H1 (cell line): ENCODE measurements at regions not wholly inside any gene's neighbourhood (a gene's known extent, or its start where the extent isn't known, plus 50 kb on each side); places are given as distances from the start of the nearest gene placed in this dataset.
"Not testable (repeated sequence)": the region's sequence is repeated elsewhere in the genome, so short reads cannot be mapped to it uniquely, and the experiment has no call there.

Experiments
- CTCF ChIA-PET: fragments of 300-600 bp; sonication (Branson Sonifier 250); formaldehyde crosslinking; loops from one replicate; lab custom pipeline; 2021; ENCODE audit not compliant: partially characterized antibody; lab: Charles Lee
- POLR2A ChIA-PET: fragments of 300-600 bp; sonication (Branson Sonifier 250); formaldehyde crosslinking; loops from one replicate; lab custom pipeline; 2021; ENCODE audit warnings: inconsistent platforms; ENCODE audit not compliant: partially characterized antibody; lab: Charles Lee
- DNase-seq, 2 experiments: peaks; one replicate each; pipeline versions ENCODE4 v3.0.0 to v3.0.0-alpha.2; 2010 to 2022; ENCODE audit warnings: low spot score in 2 of 2, low read depth in 1 of 2, mixed read lengths in 1 of 2
- FAIRE-seq: peaks from 2 replicates; lab custom pipeline; 2011; peaks lifted over from hg19 to GRCh38; lab: Jason Lieb, UNC
- H2AFZ ChIP-seq: 2 replicates; pipeline ENCODE4 v1.8.1; 2012; ENCODE audit warnings: low read length, inconsistent platforms
- H2AK5ac ChIP-seq: 2 replicates; pipeline ENCODE4 v1.6.1; 2013; ENCODE audit warnings: low read depth, low read length
- H2BK120ac ChIP-seq: replicated peaks from 2 replicates; pipeline ENCODE3; 2013; ENCODE audit warnings: low read depth, low read length, inconsistent platforms
- H2BK12ac ChIP-seq: 2 replicates; pipeline ENCODE4 v1.6.1; 2013; ENCODE audit warnings: low read depth, low read length
- H2BK15ac ChIP-seq: 2 replicates; pipeline ENCODE4 v1.6.1; 2013; ENCODE audit warnings: low read length
- H2BK20ac ChIP-seq: 2 replicates; pipeline ENCODE4 v1.6.1; 2013; ENCODE audit warnings: low read length
- H2BK5ac ChIP-seq: 2 replicates; pipeline ENCODE4 v1.6.1; 2013; ENCODE audit warnings: low read depth, low read length
- H3K14ac ChIP-seq: 2 replicates; pipeline ENCODE4 v1.6.1; 2013; ENCODE audit warnings: inconsistent platforms; ENCODE audit not compliant: insufficient read length
- H3K18ac ChIP-seq: 2 replicates; pipeline ENCODE4 v1.6.1; 2013; ENCODE audit warnings: low read length; ENCODE audit errors: extremely low read depth
- H3K23ac ChIP-seq: 2 replicates; pipeline ENCODE4 v1.6.1; 2013; ENCODE audit warnings: inconsistent platforms; ENCODE audit not compliant: insufficient read length
- H3K23me2 ChIP-seq: 2 replicates; pipeline ENCODE4 v1.6.1; 2013; ENCODE audit warnings: low read depth, low read length
- H3K27ac ChIP-seq: 2 replicates; pipeline ENCODE4 v1.6.1; 2011; ENCODE audit warnings: low read depth, low read length, inconsistent platforms
- H3K27me3 ChIP-seq, 4 experiments: replicated peaks in 1 of 4; 1 replicate in 1 of 4; 2 replicates in 3 of 4; pipeline versions ENCODE4 v1.6.1 to v1.8.1; 2011 to 2013; ENCODE audit warnings: low read length in 3 of 4, mild to moderate bottlenecking in 3 of 4, inconsistent platforms in 2 of 4, mixed read lengths in 2 of 4, moderate library complexity in 1 of 4; ENCODE audit not compliant: control insufficient read depth in 3 of 4, insufficient read depth in 3 of 4; ENCODE audit errors: extremely low read depth in 1 of 4
- H3K36me3 ChIP-seq, 4 experiments: 2 replicates each; pipeline versions ENCODE4 v1.6.1 to v1.8.1; 2011 to 2013; ENCODE audit warnings: mild to moderate bottlenecking in 4 of 4, low read length in 3 of 4, moderate library complexity in 2 of 4, control low read depth in 1 of 4, inconsistent platforms in 1 of 4; ENCODE audit not compliant: insufficient read depth in 4 of 4, control insufficient read depth in 2 of 4
- H3K4ac ChIP-seq: replicated peaks from 2 replicates; pipeline ENCODE3; 2013; ENCODE audit warnings: low read length, low read depth, mixed read lengths, inconsistent platforms; ENCODE audit not compliant: insufficient read length
- H3K4me1 ChIP-seq, 4 experiments: replicated peaks in 1 of 4; 1 replicate in 1 of 4; 2 replicates in 3 of 4; pipeline versions ENCODE4 v1.6.1 to v1.8.1; 2011 to 2013; ENCODE audit warnings: low read length in 3 of 4, inconsistent platforms in 2 of 4, mixed read lengths in 1 of 4; ENCODE audit not compliant: insufficient read depth in 4 of 4, control insufficient read depth in 3 of 4
- H3K4me2 ChIP-seq, 2 experiments: 2 replicates each; pipeline versions ENCODE4 v1.6.1 to v1.8.1; 2011 to 2013; ENCODE audit warnings: low read depth in 2 of 2, low read length in 2 of 2, control low read depth in 1 of 2, inconsistent platforms in 1 of 2, mild to moderate bottlenecking in 1 of 2; ENCODE audit not compliant: insufficient read depth in 1 of 2
- H3K4me3 ChIP-seq, 4 experiments: fragments of 200-600, 300-600 bp in 1 of 4; sonication (generic), shearing (Covaris generic), sonication (Bioruptor Twin) in 1 of 4; 2 replicates each; pipeline versions ENCODE4 v1.5.1 to v1.8.1; 2011 to 2016; ENCODE audit warnings: low read length in 4 of 4, low read depth in 3 of 4, control low read depth in 2 of 4, inconsistent platforms in 2 of 4, mild to moderate bottlenecking in 2 of 4, mixed read lengths in 1 of 4, moderate library complexity in 1 of 4; ENCODE audit not compliant: insufficient read depth in 2 of 4; ENCODE audit errors: extremely low read depth in 1 of 4
- H3K56ac ChIP-seq: replicated peaks from 2 replicates; pipeline ENCODE3; 2013; ENCODE audit warnings: low read depth, mild to moderate bottlenecking, mixed read lengths, low read length, inconsistent platforms; ENCODE audit not compliant: insufficient read length
- H3K79me1 ChIP-seq: 2 replicates; pipeline ENCODE4 v1.6.1; 2013; ENCODE audit warnings: low read depth, low read length, control low read depth
- H3K79me2 ChIP-seq, 2 experiments: 2 replicates each; pipeline versions ENCODE4 v1.6.1 to v1.8.1; 2012 to 2013; ENCODE audit warnings: low read length in 2 of 2, mild to moderate bottlenecking in 2 of 2, inconsistent platforms in 1 of 2; ENCODE audit not compliant: insufficient read depth in 2 of 2, control insufficient read depth in 1 of 2
- H3K9ac ChIP-seq, 4 experiments: replicated peaks in 1 of 4; 1 replicate in 1 of 4; 2 replicates in 3 of 4; pipeline versions ENCODE4 v1.6.1 to v1.8.1; 2011 to 2013; ENCODE audit warnings: low read depth in 3 of 4, low read length in 3 of 4, control low read depth in 2 of 4, mild to moderate bottlenecking in 2 of 4, moderate library complexity in 2 of 4, inconsistent platforms in 1 of 4; ENCODE audit errors: extremely low read depth in 1 of 4
- H3K9me3 ChIP-seq, 2 experiments: 2 replicates each; pipeline versions ENCODE4 v1.6.1 to v1.8.1; 2012 to 2013; ENCODE audit warnings: mild to moderate bottlenecking in 2 of 2, moderate library complexity in 2 of 2, control low read depth in 1 of 2, inconsistent platforms in 1 of 2, low read depth in 1 of 2, low read length in 1 of 2, mixed read lengths in 1 of 2; ENCODE audit not compliant: insufficient read depth in 2 of 2
- H4K20me1 ChIP-seq, 2 experiments: replicated peaks in 1 of 2; 2 replicates each; pipeline versions ENCODE3 to v1.8.1; 2011 to 2013; ENCODE audit warnings: inconsistent platforms in 2 of 2, low read length in 2 of 2, mild to moderate bottlenecking in 1 of 2; ENCODE audit not compliant: insufficient read depth in 2 of 2, control insufficient read depth in 1 of 2
- H4K5ac ChIP-seq: 2 replicates; pipeline ENCODE4 v1.6.1; 2013; ENCODE audit warnings: low read length, low read depth, mixed read lengths, inconsistent platforms; ENCODE audit not compliant: insufficient read length
- H4K8ac ChIP-seq: 2 replicates; pipeline ENCODE4 v1.8.0; 2013; ENCODE audit warnings: mild to moderate bottlenecking, moderate library complexity, low read length, inconsistent platforms; ENCODE audit not compliant: insufficient read depth; ENCODE audit errors: extremely low read depth
- H4K91ac ChIP-seq: replicated peaks from 2 replicates; pipeline ENCODE3; 2013; ENCODE audit warnings: low read length, mixed read lengths, inconsistent platforms; ENCODE audit not compliant: insufficient read length
- RAD21 ChIP-seq, 2 experiments: IDR thresholded peaks in 1 of 2; conservative IDR thresholded peaks in 1 of 2; 2 replicates each; pipeline ENCODE4 v1.6.1; 2011; ENCODE audit warnings: low read depth in 2 of 2, low read length in 2 of 2, improper control_type of control experiment in 1 of 2, inconsistent platforms in 1 of 2, mild to moderate bottlenecking in 1 of 2, moderate library complexity in 1 of 2
- WGBS, 2 experiments: shearing (Covaris generic) in 1 of 2; methylation state at CpG; one replicate each; pipeline versions ENCODE4 v1.1.6 to v1.1.7; 2013 to 2015; ENCODE audit warnings: low lambda C conversion rate in 2 of 2, mixed read lengths in 2 of 2, inconsistent platforms in 1 of 2, low coverage in 1 of 2, missing lambda C conversion rate in 1 of 2; ENCODE audit not compliant: insufficient replicate concordance in 2 of 2, insufficient coverage in 1 of 2, insufficient read length in 1 of 2; ENCODE audit errors: extremely low coverage in 1 of 2, missing lambda C conversion rate in 1 of 2; 5-methylcytosine and 5-hydroxymethylcytosine counted together

GRCh38 chr4:3984796-3985195 lies 218.6 kb downstream of the ADRA2C start:
- H3K36me3 ChIP-seq, H2BK120ac ChIP-seq, H2AFZ ChIP-seq, DNase-seq, H3K18ac ChIP-seq, H3K27me3 ChIP-seq, H3K4me3 ChIP-seq, H4K5ac ChIP-seq, H3K4me1 ChIP-seq, H3K23me2 ChIP-seq, H3K27ac ChIP-seq, H2BK20ac ChIP-seq, CTCF ChIA-PET, H2BK12ac ChIP-seq, FAIRE-seq, H2BK5ac ChIP-seq, H3K4me2 ChIP-seq, H2AK5ac ChIP-seq, H3K23ac ChIP-seq, H3K79me1 ChIP-seq, H3K56ac ChIP-seq, H3K9ac ChIP-seq, H3K14ac ChIP-seq, H4K91ac ChIP-seq, H3K79me2 ChIP-seq, POLR2A ChIA-PET, H4K20me1 ChIP-seq, H3K4ac ChIP-seq, H3K9me3 ChIP-seq, H4K8ac ChIP-seq, H2BK15ac ChIP-seq: not testable (repeated sequence)
- TF ChIP-seq RAD21 (IDR thresholded peaks at IDR 0.05 in 1 of 2, conservative IDR thresholded peaks at IDR 0.05 in 1 of 2; ENCODE audit: low read depth in 2 of 2, low read length in 2 of 2) = peak in 1 of 2 experiments; percentile 21; a peak in 1 of 4 replicates
- WGBS, 2 experiments = 23% methylated on average over 11 of the region's 14 CpGs; no CpG with 5 or more reads in 1 of the 2 experiments

- H3K27ac ChIP-seq, H4K8ac ChIP-seq, H3K23me2 ChIP-seq, POLR2A ChIA-PET, H3K4ac ChIP-seq, H4K20me1 ChIP-seq, H2BK12ac ChIP-seq, H3K56ac ChIP-seq, H2AFZ ChIP-seq, H3K79me1 ChIP-seq, H3K9me3 ChIP-seq, H3K14ac ChIP-seq, H4K5ac ChIP-seq, H2BK5ac ChIP-seq, H2BK120ac ChIP-seq, FAIRE-seq, H2BK15ac ChIP-seq, H3K36me3 ChIP-seq, H3K4me2 ChIP-seq, DNase-seq, H3K79me2 ChIP-seq, H3K18ac ChIP-seq, H3K23ac ChIP-seq, H2BK20ac ChIP-seq, H3K9ac ChIP-seq, H3K27me3 ChIP-seq, H2AK5ac ChIP-seq, H3K4me1 ChIP-seq, H4K91ac ChIP-seq, H3K4me3 ChIP-seq: not testable (repeated sequence)
- CTCF ChIA-PET = interaction anchor here (1.0 kb wide), 1 partner anchor 120 kb away, joined by 5 read pairs; no protein-coding TSS in a partner anchor
- 92% methylated on average over 4 of the region's 5 CpGs; no CpG with 5 or more reads in 1 of the 2 experiments for WGBS, 2 experiments
These were observed 220.2 kb downstream of the ADRA2C start for GRCh38 chr4:3986412-3986811.
